Osteocyte (in vitro differentiated cells): ENCODE measurements at regions not wholly inside any gene's neighbourhood (a gene's known extent, or its start where the extent isn't known, plus 50 kb on each side); places are given as distances from the start of the nearest gene placed in this dataset.

Experiments
- DNase-seq: peaks from one replicate; pipeline ENCODE4 v3.0.0; 2021; ENCODE audit warnings: mixed read lengths; ENCODE audit not compliant: unreplicated experiment; ENCODE audit errors: extremely low spot score
- H3K27ac Mint-ChIP-seq: one replicate; pipeline ENCODE4 v1.8.0; 2021; ENCODE audit warnings: mild to moderate bottlenecking, mixed read lengths; ENCODE audit not compliant: unreplicated experiment
- H3K27me3 Mint-ChIP-seq: one replicate; pipeline ENCODE4 v1.8.0; 2021; ENCODE audit warnings: mixed read lengths; ENCODE audit not compliant: unreplicated experiment
- H3K36me3 Mint-ChIP-seq: one replicate; pipeline ENCODE4 v1.8.0; 2021; ENCODE audit warnings: mixed read lengths; ENCODE audit not compliant: unreplicated experiment
- H3K4me1 Mint-ChIP-seq: one replicate; pipeline ENCODE4 v1.8.0; 2021; ENCODE audit warnings: mixed read lengths; ENCODE audit not compliant: unreplicated experiment
- H3K4me3 Mint-ChIP-seq: one replicate; pipeline ENCODE4 v1.8.0; 2021; ENCODE audit warnings: mild to moderate bottlenecking, moderate library complexity, mixed read lengths; ENCODE audit not compliant: unreplicated experiment
- H3K9me3 Mint-ChIP-seq: one replicate; pipeline ENCODE4 v1.8.0; 2021; ENCODE audit warnings: mixed read lengths; ENCODE audit not compliant: unreplicated experiment
- TF ChIP-seq, protein P1 (sequence below): fragments of 200-600 bp; sonication (generic); IDR thresholded peaks from 2 replicates; pipeline ENCODE4 v1.5.0; 2021; ENCODE audit warnings: antibody characterized with exemption, mild to moderate bottlenecking, moderate library complexity

DNA sequence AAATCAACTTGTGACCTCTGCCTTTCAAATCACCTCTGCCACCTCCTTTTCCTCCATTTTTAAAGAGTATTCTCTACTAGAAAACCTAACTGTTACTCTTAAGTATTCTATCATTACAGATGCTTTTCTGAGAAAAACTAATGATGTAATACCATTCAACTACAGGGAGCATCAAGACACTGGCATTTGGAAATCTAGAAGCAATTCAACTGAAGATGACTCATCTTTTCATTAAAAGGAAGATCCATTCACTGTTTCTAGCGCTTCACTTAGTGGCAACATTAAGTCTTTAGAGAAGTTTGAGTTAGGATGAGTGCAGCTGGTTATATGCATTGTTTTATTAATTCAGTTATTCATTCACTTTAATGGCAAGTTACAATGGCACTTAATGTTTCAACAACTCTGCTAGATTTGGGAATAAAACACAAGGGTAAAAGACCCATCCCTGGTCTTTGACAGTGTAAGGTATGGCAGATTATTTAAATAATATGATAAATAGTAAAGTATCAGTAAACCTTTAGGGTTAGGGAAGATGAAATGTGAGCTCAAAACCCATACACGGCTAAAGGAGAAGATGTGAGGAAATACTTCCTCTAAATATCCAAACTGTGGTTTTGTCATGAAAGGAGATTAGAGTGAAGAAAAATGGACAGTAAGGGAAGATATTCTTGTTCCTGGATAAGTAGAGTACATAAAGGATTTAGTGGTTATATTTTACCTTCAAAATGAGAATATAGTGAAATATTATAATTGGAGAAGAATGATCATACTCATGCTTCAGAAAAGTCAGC, 61.7 kb downstream of the KCNJ2 start:
- Mint-ChIP-seq H3K4me3 (no peak overlapping the region), H3K9me3 (no peaks in the 10 kb centered on the region), H3K27ac (no peak overlapping the region), H3K27me3 (peaks cover 20% of the 10 kb centered on the region), H3K36me3 (no peaks in the 10 kb centered on the region), H3K4me1 (peaks cover 8% of the 10 kb centered on the region)
- no peak for DNase-seq
- TF ChIP-seq, protein P1, sequence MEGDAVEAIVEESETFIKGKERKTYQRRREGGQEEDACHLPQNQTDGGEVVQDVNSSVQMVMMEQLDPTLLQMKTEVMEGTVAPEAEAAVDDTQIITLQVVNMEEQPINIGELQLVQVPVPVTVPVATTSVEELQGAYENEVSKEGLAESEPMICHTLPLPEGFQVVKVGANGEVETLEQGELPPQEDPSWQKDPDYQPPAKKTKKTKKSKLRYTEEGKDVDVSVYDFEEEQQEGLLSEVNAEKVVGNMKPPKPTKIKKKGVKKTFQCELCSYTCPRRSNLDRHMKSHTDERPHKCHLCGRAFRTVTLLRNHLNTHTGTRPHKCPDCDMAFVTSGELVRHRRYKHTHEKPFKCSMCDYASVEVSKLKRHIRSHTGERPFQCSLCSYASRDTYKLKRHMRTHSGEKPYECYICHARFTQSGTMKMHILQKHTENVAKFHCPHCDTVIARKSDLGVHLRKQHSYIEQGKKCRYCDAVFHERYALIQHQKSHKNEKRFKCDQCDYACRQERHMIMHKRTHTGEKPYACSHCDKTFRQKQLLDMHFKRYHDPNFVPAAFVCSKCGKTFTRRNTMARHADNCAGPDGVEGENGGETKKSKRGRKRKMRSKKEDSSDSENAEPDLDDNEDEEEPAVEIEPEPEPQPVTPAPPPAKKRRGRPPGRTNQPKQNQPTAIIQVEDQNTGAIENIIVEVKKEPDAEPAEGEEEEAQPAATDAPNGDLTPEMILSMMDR: no peak

DNA sequence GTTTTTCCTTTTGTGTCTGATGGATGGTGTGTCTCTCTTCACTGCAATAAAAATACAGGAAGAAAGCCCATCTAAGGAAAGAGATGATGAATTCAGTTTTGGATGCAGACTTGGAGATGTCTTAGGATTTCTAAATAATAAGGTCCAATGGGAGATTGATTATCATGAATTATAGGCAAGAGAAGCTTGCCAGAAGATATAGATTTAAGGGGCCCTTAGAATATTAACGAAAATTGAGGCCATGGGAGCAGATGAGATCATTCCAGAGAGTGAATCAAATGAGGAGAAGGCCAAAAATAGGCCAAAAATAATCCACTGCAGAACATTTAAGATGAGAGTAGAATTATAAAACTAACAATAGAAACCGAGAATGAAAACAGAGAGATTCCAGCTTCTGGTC, 63.1 kb downstream of the KCNJ2 start:
- Mint-ChIP-seq H3K27me3 (peaks cover 22% of the 10 kb centered on the region), H3K4me3 (no peak overlapping the region), H3K9me3 (peaks cover 6% of the 10 kb centered on the region), H3K27ac (no peak overlapping the region), H3K36me3 (no peaks in the 10 kb centered on the region), H3K4me1 (peaks cover 4% of the 10 kb centered on the region)
- TF ChIP-seq, protein P1: no peak
- DNase-seq: no peak

DNA sequence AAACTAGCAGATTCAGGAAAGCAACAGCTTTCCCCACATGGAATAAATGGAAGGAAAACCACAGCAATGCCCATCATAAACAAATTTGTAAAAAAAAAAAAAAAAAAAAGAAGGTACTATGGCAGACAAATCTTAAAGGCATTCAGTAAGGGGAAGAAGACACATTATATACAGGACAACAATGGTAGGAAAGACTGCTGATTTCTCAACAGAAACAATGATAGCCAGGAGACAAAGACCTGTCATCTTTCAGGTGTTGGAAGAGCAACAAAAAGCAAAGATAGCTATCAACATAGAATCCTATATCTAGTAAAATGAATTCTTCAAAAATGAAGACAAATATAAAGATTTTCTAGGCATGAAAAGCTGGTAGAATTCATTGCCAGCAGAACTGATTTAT, 65.9 kb downstream of the KCNJ2 start:
- DNase-seq: no peak
- Mint-ChIP-seq H3K27ac (no peak overlapping the region), H3K36me3 (no peaks in the 10 kb centered on the region), H3K27me3 (peaks cover 19% of the 10 kb centered on the region), H3K4me1 (no peaks in the 10 kb centered on the region), H3K9me3 (peaks cover 6% of the 10 kb centered on the region), H3K4me3 (no peak overlapping the region)
- TF ChIP-seq, protein P1: no peak

DNA sequence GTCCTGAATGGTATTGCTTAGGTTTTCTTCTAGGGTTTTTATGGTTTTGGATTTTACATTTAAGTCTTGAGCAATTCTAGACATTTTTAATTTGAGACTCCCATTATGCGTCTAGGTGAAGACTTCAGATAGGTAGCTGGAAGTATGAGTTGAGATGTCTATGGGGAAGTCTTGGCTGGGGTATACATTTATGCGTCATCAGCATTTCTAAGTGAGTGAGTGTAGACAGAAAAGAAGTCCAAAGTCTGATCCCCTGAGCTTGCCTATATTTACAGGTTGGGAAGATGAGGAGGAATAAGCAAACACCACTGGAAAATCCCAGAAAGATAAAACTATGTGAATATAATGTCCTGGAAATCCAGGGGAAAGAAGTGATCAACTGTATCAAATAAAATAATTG, 68.9 kb downstream of the KCNJ2 start:
- Mint-ChIP-seq H3K27me3 (peaks cover 9% of the 10 kb centered on the region), H3K36me3 (no peaks in the 10 kb centered on the region), H3K4me3 (no peak overlapping the region), H3K4me1 (no peaks in the 10 kb centered on the region), H3K27ac (no peak overlapping the region), H3K9me3 (peaks cover 6% of the 10 kb centered on the region)
- TF ChIP-seq, protein P1: no peak
- DNase-seq: no peak

DNA sequence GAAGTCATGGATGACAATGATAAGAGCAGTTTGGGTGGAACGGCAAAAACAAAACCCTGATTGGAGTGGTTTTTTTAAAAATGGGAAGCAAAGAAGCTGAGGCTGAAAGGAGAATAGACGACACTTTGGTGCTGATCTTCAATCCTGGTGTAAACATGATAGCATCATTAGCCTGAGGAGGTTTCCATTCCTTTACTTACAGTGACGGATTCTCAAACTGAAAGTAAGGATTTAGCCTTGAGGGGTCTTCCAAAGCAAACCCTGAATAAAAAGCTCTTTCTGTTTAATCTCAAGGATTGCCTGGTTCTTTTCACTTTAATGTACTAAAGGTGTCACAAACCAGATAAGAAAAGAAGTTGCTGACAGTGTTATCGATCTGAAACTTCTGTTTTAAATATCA, 69.3 kb downstream of the KCNJ2 start:
- Mint-ChIP-seq H3K4me3 (no peak overlapping the region), H3K27me3 (peaks cover 11% of the 10 kb centered on the region), H3K27ac (no peak overlapping the region), H3K9me3 (peaks cover 6% of the 10 kb centered on the region), H3K4me1 (no peaks in the 10 kb centered on the region), H3K36me3 (no peaks in the 10 kb centered on the region)
- TF ChIP-seq, protein P1: no peak
- DNase-seq: no peak
